Endothelial cell of umbilical vein (primary cell): ENCODE measurements at regions not wholly inside any gene's neighbourhood (a gene's known extent, or its start where the extent isn't known, plus 50 kb on each side); places are given as distances from the start of the nearest gene placed in this dataset.

Experiments used
- BruUV-seq: library from RNA; stranded (reverse); fragments of 400-500 nt; replicated peaks from 2 replicates; lab custom pipeline; 2021; lab: Mats Ljungman, UMichigan
- CTCF ChIA-PET: fragments of 300-600, 350-600 bp; sonication (Branson Sonifier 250); formaldehyde crosslinking; loops from one replicate; lab custom pipeline; 2021; ENCODE audit warnings: antibody characterized with exemption, inconsistent platforms; lab: Charles Lee
- POLR2A ChIA-PET: fragments of 300-600, 350-600 bp; sonication (Branson Sonifier 250); formaldehyde crosslinking; loops from one replicate; lab custom pipeline; 2021; ENCODE audit warnings: antibody characterized with exemption, inconsistent platforms; lab: Charles Lee
- DNase-seq: peaks from one replicate; pipeline ENCODE4 v3.0.0-alpha.2; 2011; ENCODE audit warnings: low read depth, low spot score
- FAIRE-seq: peaks from 2 replicates; lab custom pipeline; 2011; peaks lifted over from hg19 to GRCh38; lab: Jason Lieb, UNC
- H2AFZ ChIP-seq: 2 replicates; pipeline ENCODE4 v1.6.0; 2012; ENCODE audit warnings: low read depth, low read length, control low read depth, inconsistent platforms
- H3K27ac ChIP-seq: 2 replicates; pipeline ENCODE4 v1.5.1; 2011; ENCODE audit warnings: low read depth, mild to moderate bottlenecking, control low read depth, low read length, moderate library complexity; ENCODE audit not compliant: insufficient read depth
- H3K27me3 ChIP-seq, 2 experiments: 2 replicates each; pipeline versions ENCODE4 v1.6.0 to v1.6.1; 2011; ENCODE audit warnings: low read length in 2 of 2, mixed read lengths in 1 of 2; ENCODE audit not compliant: control insufficient read depth in 2 of 2, insufficient read depth in 2 of 2
- H3K36me3 ChIP-seq, 2 experiments: 2 replicates in 1 of 2; 3 replicates in 1 of 2; pipeline ENCODE4 v1.5.1; 2011; ENCODE audit warnings: low read length in 2 of 2, mild to moderate bottlenecking in 1 of 2, moderate library complexity in 1 of 2; ENCODE audit not compliant: control insufficient read depth in 2 of 2, insufficient read depth in 2 of 2; ENCODE audit errors: extremely low read depth in 1 of 2
- H3K4me1 ChIP-seq: 3 replicates; pipeline ENCODE4 v1.5.1; 2011; ENCODE audit warnings: mild to moderate bottlenecking, low read length; ENCODE audit not compliant: control insufficient read depth, insufficient read depth; ENCODE audit errors: extremely low read depth
- H3K4me2 ChIP-seq: 2 replicates; pipeline ENCODE4 v1.6.1; 2011; ENCODE audit warnings: low read length, control low read depth, mixed read lengths; ENCODE audit not compliant: insufficient read depth
- H3K4me3 ChIP-seq, 3 experiments: fragments of 200-600 bp in 1 of 3; sonication (generic), shearing (Covaris generic) in 1 of 3; replicated peaks in 1 of 3; 2 replicates each; pipeline ENCODE4 v1.5.1; 2011 to 2016; ENCODE audit warnings: control low read depth in 3 of 3, low read length in 3 of 3, mild to moderate bottlenecking in 2 of 3, inconsistent platforms in 1 of 3, low read depth in 1 of 3, moderate library complexity in 1 of 3; ENCODE audit not compliant: insufficient read depth in 1 of 3
- H3K79me2 ChIP-seq: 2 replicates; pipeline ENCODE4 v1.6.0; 2012; ENCODE audit warnings: low read length, inconsistent platforms; ENCODE audit not compliant: control insufficient read depth, insufficient read depth
- H3K9ac ChIP-seq: replicated peaks from 2 replicates; pipeline ENCODE3; 2011; ENCODE audit warnings: low read length, control low read depth; ENCODE audit not compliant: insufficient read depth; ENCODE audit errors: extremely low read depth
- H3K9me1 ChIP-seq: replicated peaks from 3 replicates; pipeline ENCODE4 v1.6.0; 2011; ENCODE audit warnings: mild to moderate bottlenecking, low read length; ENCODE audit not compliant: control insufficient read depth, insufficient read depth; ENCODE audit errors: extremely low read depth
- H3K9me3 ChIP-seq: replicated peaks from 2 replicates; pipeline ENCODE4 v1.5.1; 2012; ENCODE audit warnings: low read length, inconsistent platforms; ENCODE audit not compliant: control insufficient read depth, insufficient read depth
- H4K20me1 ChIP-seq: replicated peaks from 2 replicates; pipeline ENCODE3; 2011; ENCODE audit warnings: mild to moderate bottlenecking, low read length; ENCODE audit not compliant: control insufficient read depth, insufficient read depth; ENCODE audit errors: extremely low read depth
- EZH2 ChIP-seq: IDR thresholded peaks from 2 replicates; pipeline ENCODE4 v1.6.1; 2012; ENCODE audit warnings: borderline replicate concordance, low read depth, mild to moderate bottlenecking, moderate library complexity, low read length, inconsistent platforms; ENCODE audit not compliant: severe bottlenecking
- FOS ChIP-seq: IDR thresholded peaks from 2 replicates; pipeline ENCODE4 v1.6.1; 2011; ENCODE audit warnings: mild to moderate bottlenecking, low read length, moderate library complexity, borderline replicate concordance; ENCODE audit not compliant: insufficient read depth
- GATA2 ChIP-seq: IDR thresholded peaks from 2 replicates; pipeline ENCODE4 v1.7.0; 2011; ENCODE audit warnings: low read depth, mild to moderate bottlenecking, moderate library complexity, mixed read lengths, low read length; ENCODE audit not compliant: insufficient read length, insufficient read depth
- JUN ChIP-seq: IDR thresholded peaks from 2 replicates; pipeline ENCODE4 v1.6.1; 2011; ENCODE audit warnings: borderline replicate concordance, low read depth; ENCODE audit not compliant: insufficient read length, insufficient read depth
- MAX ChIP-seq: IDR thresholded peaks from 2 replicates; pipeline ENCODE4 v1.6.1; 2011; ENCODE audit not compliant: insufficient read depth, insufficient read length
- MYC ChIP-seq: IDR thresholded peaks from one replicate; pipeline ENCODE4 v1.6.1; 2011; ENCODE audit warnings: mild to moderate bottlenecking, low read depth, low read length
- POLR2A ChIP-seq: IDR thresholded peaks from 2 replicates; pipeline ENCODE4 v1.6.1; 2012; ENCODE audit warnings: low read depth, mild to moderate bottlenecking, control low read depth, low read length
- POLR2AphosphoS5 ChIP-seq: IDR thresholded peaks from 2 replicates; pipeline ENCODE4 v1.6.1; 2012; ENCODE audit warnings: low read depth, mild to moderate bottlenecking, control low read depth, low read length, moderate library complexity; ENCODE audit not compliant: insufficient read depth
- dilution Hi-C: fragments of 300-500 bp; cut with MboI; formaldehyde crosslinking; loops from one replicate; pipeline ENCODE4 v1.15.0; 2019; ENCODE audit warnings: low sequenced_read_pairs; ENCODE audit not compliant: extremely low pct_ligation_motif_present
- intact Hi-C: fragments of 100-400 bp; cut with micrococcal nuclease; formaldehyde crosslinking; loops from one replicate; pipeline ENCODE4 v1.10.0; 2022
- TF ChIP-seq, protein P1 (sequence below), 2 donors: IDR thresholded peaks; 1 replicate in 1 of 2; 2 replicates in 1 of 2; pipeline ENCODE4 v1.5.1; 2011; ENCODE audit warnings: low read length in 2 of 2, mild to moderate bottlenecking in 2 of 2, moderate library complexity in 2 of 2, control low read depth in 1 of 2, inconsistent platforms in 1 of 2, low read depth in 1 of 2; ENCODE audit not compliant: insufficient read depth in 1 of 2; ENCODE audit errors: extremely low read depth in 1 of 2

GRCh38 chr11:70834277-70834940 is 418.0 kb downstream of the SHANK2 start:
- H3K4me1 ChIP-seq, result no peaks in the 10 kb centered on the region
- BruUV-seq, result no TSS peak
- FAIRE-seq, result no peak
- H2AFZ ChIP-seq, result no peak overlapping the region
- H3K27ac ChIP-seq, result no peak overlapping the region
- no peaks in the 10 kb centered on the region for H3K79me2 ChIP-seq
- H3K9me1 ChIP-seq, result no peaks in the 10 kb centered on the region
- H3K36me3 ChIP-seq, result no peaks in the 10 kb centered on the region
- no peaks in the 10 kb centered on the region for H4K20me1 ChIP-seq
- no peak overlapping the region for H3K4me3 ChIP-seq
- dilution Hi-C loops, result no loop called here
- no peak overlapping the region for H3K9ac ChIP-seq
- TF ChIP-seq POLR2AphosphoS5 (no peak), POLR2A (no peak), EZH2 (no peak), GATA2 (no peak)
- intact Hi-C loops, result no loop called here
- no peak overlapping the region for H3K4me2 ChIP-seq
- no peak for DNase-seq
- peaks cover 2% of the 10 kb centered on the region for H3K9me3 ChIP-seq
- H3K27me3 ChIP-seq, result no peaks in the 10 kb centered on the region
- ChIA-PET POLR2A (no interaction called here), CTCF (no interaction called here)

- intact Hi-C loops (no loop called here), dilution Hi-C loops (no loop called here)
- Histone ChIP-seq H3K4me1 (no peaks in the 10 kb centered on the region), H3K9me3 (peaks cover 2% of the 10 kb centered on the region), H2AFZ (no peak overlapping the region), H3K27me3 (no peaks in the 10 kb centered on the region), H3K4me2 (no peak overlapping the region), H3K4me3 (no peak overlapping the region), H4K20me1 (no peaks in the 10 kb centered on the region), H3K36me3 (no peaks in the 10 kb centered on the region), H3K9ac (no peak overlapping the region), H3K9me1 (no peaks in the 10 kb centered on the region), H3K79me2 (no peaks in the 10 kb centered on the region), H3K27ac (no peak overlapping the region)
- FAIRE-seq (no peak), DNase-seq (no peak)
- TF ChIP-seq GATA2 (no peak), FOS (no peak), MYC (no peak), EZH2 (no peak), POLR2AphosphoS5 (no peak), JUN (no peak), POLR2A (no peak), MAX (no peak)
- TF ChIP-seq, protein P1, sequence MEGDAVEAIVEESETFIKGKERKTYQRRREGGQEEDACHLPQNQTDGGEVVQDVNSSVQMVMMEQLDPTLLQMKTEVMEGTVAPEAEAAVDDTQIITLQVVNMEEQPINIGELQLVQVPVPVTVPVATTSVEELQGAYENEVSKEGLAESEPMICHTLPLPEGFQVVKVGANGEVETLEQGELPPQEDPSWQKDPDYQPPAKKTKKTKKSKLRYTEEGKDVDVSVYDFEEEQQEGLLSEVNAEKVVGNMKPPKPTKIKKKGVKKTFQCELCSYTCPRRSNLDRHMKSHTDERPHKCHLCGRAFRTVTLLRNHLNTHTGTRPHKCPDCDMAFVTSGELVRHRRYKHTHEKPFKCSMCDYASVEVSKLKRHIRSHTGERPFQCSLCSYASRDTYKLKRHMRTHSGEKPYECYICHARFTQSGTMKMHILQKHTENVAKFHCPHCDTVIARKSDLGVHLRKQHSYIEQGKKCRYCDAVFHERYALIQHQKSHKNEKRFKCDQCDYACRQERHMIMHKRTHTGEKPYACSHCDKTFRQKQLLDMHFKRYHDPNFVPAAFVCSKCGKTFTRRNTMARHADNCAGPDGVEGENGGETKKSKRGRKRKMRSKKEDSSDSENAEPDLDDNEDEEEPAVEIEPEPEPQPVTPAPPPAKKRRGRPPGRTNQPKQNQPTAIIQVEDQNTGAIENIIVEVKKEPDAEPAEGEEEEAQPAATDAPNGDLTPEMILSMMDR (IDR thresholded peaks at IDR 0.05; ENCODE audit: extremely low read depth in 1 of 2, insufficient read depth in 1 of 2, low read depth in 1 of 2, low read length in 2 of 2), result no peak
- no TSS peak for BruUV-seq
- ChIA-PET CTCF (no interaction called here), POLR2A (no interaction called here)
Measured at GRCh38 chr11:70834984-70835560, 417.3 kb downstream of the SHANK2 start.
